Bronchial epithelial cell (primary cell): ENCODE measurements at regions not wholly inside any gene's neighbourhood (a gene's known extent, or its start where the extent isn't known, plus 50 kb on each side); places are given as distances from the start of the nearest gene placed in this dataset.
A peak's percentile ranks its signal among the peaks of the same experiment; 100 is the strongest.

Experiments
- DNase-seq: peaks from one replicate; pipeline ENCODE4 v3.0.0-alpha.2; 2010; ENCODE audit warnings: low read depth
- FAIRE-seq: peaks from 2 replicates; lab custom pipeline; 2011; peaks lifted over from hg19 to GRCh38; lab: Jason Lieb, UNC
- H3K27me3 ChIP-seq: 2 replicates; pipeline ENCODE4 v1.5.1; 2011; ENCODE audit warnings: low read length; ENCODE audit not compliant: control insufficient read depth, insufficient read depth
- H3K36me3 ChIP-seq: 2 replicates; pipeline ENCODE4 v1.5.1; 2011; ENCODE audit warnings: low read length; ENCODE audit not compliant: control insufficient read depth, insufficient read depth
- H3K4me3 ChIP-seq: 2 replicates; pipeline ENCODE4 v1.5.1; 2011; ENCODE audit warnings: mild to moderate bottlenecking, low read depth, low read length, control low read depth
- CTCF ChIP-seq: IDR thresholded peaks from 2 replicates; pipeline ENCODE4 v1.5.1; 2011; ENCODE audit warnings: mild to moderate bottlenecking, moderate library complexity, low read length, control low read depth, inconsistent platforms; ENCODE audit not compliant: insufficient read depth, severe bottlenecking

GRCh38 chr2:67834482-67834881 is 228.3 kb downstream of the C1D start:
- no peak for FAIRE-seq
- Histone ChIP-seq H3K36me3 (no peaks in the 10 kb centered on the region), H3K27me3 (no peaks in the 10 kb centered on the region), H3K4me3 (no peak overlapping the region)
- TF ChIP-seq CTCF, result no peak
- DNase-seq, result no peak

- no peak for DNase-seq
- H3K36me3 ChIP-seq, result no peaks in the 10 kb centered on the region
- TF ChIP-seq CTCF, result no peak
- H3K4me3 ChIP-seq, result no peak overlapping the region
- H3K27me3 ChIP-seq, result no peaks in the 10 kb centered on the region
- FAIRE-seq, result no peak
Observed at GRCh38 chr2:67835266-67835665, 227.5 kb downstream of the C1D start.

GRCh38 chr2:67836866-67837265 is 225.9 kb downstream of the C1D start:
- H3K4me3 ChIP-seq, result no peak overlapping the region
- no peaks in the 10 kb centered on the region for H3K27me3 ChIP-seq
- TF ChIP-seq CTCF, result no peak
- no peak for FAIRE-seq
- no peak for DNase-seq
- no peaks in the 10 kb centered on the region for H3K36me3 ChIP-seq

GRCh38 chr2:67838205-67838604 is 224.6 kb downstream of the C1D start:
- FAIRE-seq (no peak), DNase-seq (no peak)
- H3K27me3 ChIP-seq, result no peaks in the 10 kb centered on the region
- no peak overlapping the region for H3K4me3 ChIP-seq
- H3K36me3 ChIP-seq, result no peaks in the 10 kb centered on the region
- TF ChIP-seq CTCF, result no peak

GRCh38 chr2:67839242-67839641 is 223.6 kb downstream of the C1D start:
- DNase-seq (peak; percentile 51), FAIRE-seq (no peak)
- Histone ChIP-seq H3K4me3 (no peak overlapping the region), H3K27me3 (no peaks in the 10 kb centered on the region), H3K36me3 (no peaks in the 10 kb centered on the region)
- TF ChIP-seq CTCF, result no peak

GRCh38 chr2:67839668-67840067 is 223.1 kb downstream of the C1D start:
- Histone ChIP-seq H3K4me3 (no peak overlapping the region), H3K27me3 (no peaks in the 10 kb centered on the region), H3K36me3 (no peaks in the 10 kb centered on the region)
- no peak for FAIRE-seq
- no peak for DNase-seq
- TF ChIP-seq CTCF, result no peak
